Astrocyte of the cerebellum (primary cell): ENCODE measurements at regions not wholly inside any gene's neighbourhood (a gene's known extent, or its start where the extent isn't known, plus 50 kb on each side); places are given as distances from the start of the nearest gene placed in this dataset.
"Not testable (repeated sequence)": the region's sequence is repeated elsewhere in the genome, so short reads cannot be mapped to it uniquely, and the experiment has no call there.

Experiments used
- DNase-seq: peaks from one replicate; pipeline ENCODE4 v3.0.0-alpha.2; 2011; ENCODE audit warnings: low read depth
- H3K4me3 ChIP-seq: 2 replicates; pipeline ENCODE4 v1.5.1; 2011; ENCODE audit warnings: mild to moderate bottlenecking, low read depth, low read length, moderate library complexity
- CTCF ChIP-seq: IDR thresholded peaks from 2 replicates; pipeline ENCODE4 v1.5.1; 2012; ENCODE audit warnings: low read length, low read depth, moderate library complexity, mild to moderate bottlenecking; ENCODE audit errors: missing control alignments
- in situ Hi-C: cut with HindIII; loops from 2 replicates; pipeline ENCODE4 v1.10.0; 2017; ENCODE audit warnings: low sequenced_read_pairs

GRCh38 chr20:29790510-29790909 is 1467.0 kb upstream of the DEFB115 start:
- no peak for DNase-seq
- in situ Hi-C loops, result no loop called here
- H3K4me3 ChIP-seq, result no peak overlapping the region
- no peak for TF ChIP-seq CTCF

- in situ Hi-C loops, H3K4me3 ChIP-seq, DNase-seq: not testable (repeated sequence)
Observed at GRCh38 chr20:29831508-29831907, 1426.0 kb upstream of the DEFB115 start.

GRCh38 chr20:29868014-29868413 is 1389.5 kb upstream of the DEFB115 start:
- in situ Hi-C loops, DNase-seq, H3K4me3 ChIP-seq: not testable (repeated sequence)

GRCh38 chr20:29868688-29869087 is 1388.8 kb upstream of the DEFB115 start:
- H3K4me3 ChIP-seq, DNase-seq, in situ Hi-C loops: not testable (repeated sequence)

DNA sequence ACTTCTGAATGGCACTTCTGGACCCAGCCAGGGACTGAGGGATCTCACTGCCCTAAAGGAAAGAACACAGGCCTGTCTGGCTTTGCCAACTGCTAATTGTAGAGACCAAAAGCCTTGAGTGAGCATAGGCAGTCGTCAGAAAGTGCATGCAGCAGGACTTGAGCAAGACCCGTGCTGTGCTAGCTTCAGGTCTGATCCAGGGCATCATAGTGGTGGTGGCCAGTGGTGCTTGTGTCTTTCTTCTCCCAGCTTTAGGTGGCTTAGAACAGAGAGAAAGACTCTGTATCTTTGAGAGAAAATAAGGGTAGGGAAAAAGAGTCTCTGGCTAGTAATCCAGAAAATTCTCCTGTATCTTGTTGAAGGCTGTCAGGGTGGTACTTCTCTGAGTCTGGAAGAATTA is 1385.6 kb upstream of the DEFB115 start:
- DNase-seq, H3K4me3 ChIP-seq, in situ Hi-C loops: not testable (repeated sequence)

GRCh38 chr20:29873946-29874345 is 1383.5 kb upstream of the DEFB115 start:
- DNase-seq, result no peak
- H3K4me3 ChIP-seq, result peak overlapping the region; percentile 10
- TF ChIP-seq CTCF, result no peak
- in situ Hi-C loops, result no loop called here

GRCh38 chr20:29874476-29875202 is 1382.8 kb upstream of the DEFB115 start:
- TF ChIP-seq CTCF, result no peak
- in situ Hi-C loops, result no loop called here
- DNase-seq, result no peak
- no peak overlapping the region for H3K4me3 ChIP-seq

DNA sequence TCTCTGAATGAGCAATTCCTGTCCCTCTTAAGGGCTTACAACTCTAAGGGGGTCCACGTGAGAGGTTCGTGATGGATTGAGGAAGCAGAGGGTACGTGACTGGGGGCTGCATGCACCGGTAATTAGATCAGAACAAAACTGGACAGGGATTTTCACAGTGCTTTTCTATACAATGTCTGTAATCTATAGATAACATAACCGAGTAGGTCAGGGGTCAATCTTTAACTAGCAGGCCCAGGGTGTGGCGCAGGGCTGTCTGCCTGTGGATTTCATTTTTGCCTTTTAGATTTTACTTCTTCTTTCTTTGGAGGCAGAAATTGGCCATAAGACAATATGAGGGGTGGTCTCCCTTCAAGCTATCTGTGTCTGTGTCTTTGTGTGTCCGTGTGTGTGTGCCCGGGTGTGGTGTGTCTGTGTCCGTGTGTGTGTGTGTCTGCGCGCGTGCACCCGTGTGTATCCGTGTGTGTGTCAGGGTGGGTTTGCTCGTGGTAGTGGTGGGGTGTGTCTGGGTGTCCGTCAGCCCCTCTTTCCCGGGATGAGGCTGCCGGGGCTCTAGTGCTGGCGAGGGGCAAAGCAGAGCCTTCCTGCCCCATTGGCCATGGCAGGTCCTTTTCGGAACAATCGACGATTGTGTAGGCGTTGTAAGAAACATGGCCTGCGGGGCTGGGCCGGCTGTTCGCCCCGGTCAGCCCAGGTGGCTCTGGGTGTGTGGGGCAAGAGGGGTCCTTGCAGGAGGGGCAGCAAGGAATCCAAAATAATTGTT is 1382.0 kb upstream of the DEFB115 start:
- DNase-seq, H3K4me3 ChIP-seq, in situ Hi-C loops: not testable (repeated sequence)

DNA sequence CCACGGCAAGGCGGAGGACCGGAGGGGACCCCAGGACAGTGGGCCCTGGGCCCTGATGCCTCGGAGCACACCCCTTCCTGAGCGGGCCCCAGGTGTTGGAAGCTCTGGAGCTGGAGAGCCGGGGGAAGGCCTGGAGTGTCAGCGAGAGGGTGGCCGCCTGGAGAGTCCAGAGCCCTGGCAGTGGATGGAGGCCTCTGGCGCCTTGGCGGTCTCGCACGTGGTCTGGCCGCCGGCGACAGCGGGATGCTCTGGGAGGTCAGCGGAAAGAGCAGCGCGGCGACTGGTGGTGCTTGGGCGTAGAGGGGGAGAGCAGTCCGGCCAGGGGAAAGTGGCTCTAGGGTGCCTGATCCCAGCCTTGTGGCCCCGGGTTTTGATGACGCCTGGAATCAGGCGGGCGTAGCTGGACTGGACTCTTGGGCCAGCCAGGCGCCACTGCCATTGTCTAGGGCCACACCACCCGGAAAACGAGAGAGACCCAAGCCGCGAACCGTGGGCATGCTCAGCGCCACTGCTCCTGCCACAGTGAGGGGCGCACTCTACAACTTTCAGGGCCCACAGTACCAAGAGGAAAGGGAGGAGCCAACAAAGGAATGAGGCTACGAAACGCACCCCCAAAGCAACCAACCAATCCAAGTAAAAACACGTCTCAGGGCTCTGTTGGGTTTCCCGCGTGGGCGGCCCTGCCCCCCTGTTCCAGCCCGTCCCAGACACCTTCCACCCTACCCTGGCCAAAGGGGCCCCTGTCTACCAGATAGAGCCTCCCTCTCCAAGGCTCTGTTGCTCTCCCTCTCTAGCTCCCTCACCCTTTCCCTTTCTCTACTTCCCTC is 1381.2 kb upstream of the DEFB115 start:
- H3K4me3 ChIP-seq, DNase-seq, in situ Hi-C loops: not testable (repeated sequence)
